ENCODE measurements at regions not wholly inside any gene's neighbourhood (a gene's known extent, or its start where the extent isn't known, plus 50 kb on each side); places are given as distances from the start of the nearest gene placed in this dataset.

GRCh38 chrX:5802391-5802790 is 426.3 kb downstream of the NLGN4X start:
- Histone ChIP-seq H3K4me1 (no peaks in the 10 kb centered on the region), H3K36me3 (no peaks in the 10 kb centered on the region), H3K9me3 (peaks cover 0 to 5% (median 0%) of the 10 kb centered on the region in 4 donors), H3K27me3 (no peaks in the 10 kb centered on the region), H3K4me3 (no peak overlapping the region), H3K27ac (replicated peaks in 1 of 4) (no peak overlapping the region)
- TF ChIP-seq POLR2AphosphoS5 (IDR thresholded peaks at IDR 0.05) (no peak), POLR2A (IDR thresholded peaks at IDR 0.05; ENCODE audit: low read depth) (no peak), CTCF (IDR thresholded peaks at IDR 0.05) (no peak), EP300 (IDR thresholded peaks at IDR 0.05) (no peak)
- intact Hi-C loops (cut with DNase I): no loop called here
- no peak for DNase-seq (ENCODE audit: extremely low spot score)
- WGBS: 45% methylated on average over 1 of the region's 1 CpG

DNA sequence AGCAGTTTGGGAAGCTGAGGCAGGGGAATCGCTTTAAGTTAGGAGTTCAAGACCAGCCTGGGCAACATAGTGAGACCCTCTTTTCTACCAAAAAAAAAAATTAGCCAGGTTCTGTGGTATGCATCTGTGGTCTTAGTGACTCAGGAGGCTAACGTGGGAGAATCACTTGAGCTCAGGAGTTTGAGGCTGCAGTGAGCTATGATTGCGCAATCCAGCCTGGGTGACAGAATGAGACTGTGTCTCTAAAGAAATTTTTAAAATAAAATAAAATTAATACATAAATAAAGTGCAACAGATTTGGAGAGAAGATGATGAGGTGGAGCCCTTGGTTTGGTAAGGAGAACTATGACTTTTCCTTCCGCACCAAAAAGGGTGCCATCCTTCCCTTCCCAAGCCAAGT is 436.9 kb downstream of the NLGN4X start:
- H3K27me3 ChIP-seq: no peaks in the 10 kb centered on the region

GRCh38 chrX:5788910-5789309 is 439.8 kb downstream of the NLGN4X start:
- intact Hi-C loops (cut with DNase I): no loop called here
- H3K27me3 ChIP-seq: no peaks in the 10 kb centered on the region
- H3K4me3 ChIP-seq: no peak overlapping the region
- no peak overlapping the region for H3K27ac ChIP-seq (replicated peaks in 1 of 4)
- no peaks in the 10 kb centered on the region for H3K4me1 ChIP-seq
- no peak for DNase-seq (ENCODE audit: extremely low spot score)
- no peaks in the 10 kb centered on the region for H3K36me3 ChIP-seq
- 78% methylated on average over 4 of the region's 4 CpGs for WGBS
- no peaks in the 10 kb centered on the region for H3K9me3 ChIP-seq
- TF ChIP-seq POLR2AphosphoS5 (IDR thresholded peaks at IDR 0.05) (no peak), EP300 (IDR thresholded peaks at IDR 0.05) (no peak), POLR2A (IDR thresholded peaks at IDR 0.05; ENCODE audit: low read depth) (no peak), CTCF (IDR thresholded peaks at IDR 0.05) (no peak)

More for the DNA sequence above, 436.9 kb downstream of the NLGN4X start:
- intact Hi-C loops (cut with DNase I): no loop called here
- no peak for DNase-seq (ENCODE audit: extremely low spot score)
- no peak for TF ChIP-seq CTCF (IDR thresholded peaks at IDR 0.05)
- TF ChIP-seq POLR2AphosphoS5 (IDR thresholded peaks at IDR 0.05): no peak
- TF ChIP-seq POLR2A (IDR thresholded peaks at IDR 0.05; ENCODE audit: low read depth): no peak
- TF ChIP-seq EP300 (IDR thresholded peaks at IDR 0.05): no peak
- Histone ChIP-seq H3K36me3 (no peaks in the 10 kb centered on the region), H3K4me3 (no peak overlapping the region), H3K27ac (replicated peaks in 1 of 4) (no peak overlapping the region), H3K4me1 (no peaks in the 10 kb centered on the region), H3K9me3 (no peaks in the 10 kb centered on the region)
- WGBS: 79% methylated on average over 4 of the region's 4 CpGs

DNA sequence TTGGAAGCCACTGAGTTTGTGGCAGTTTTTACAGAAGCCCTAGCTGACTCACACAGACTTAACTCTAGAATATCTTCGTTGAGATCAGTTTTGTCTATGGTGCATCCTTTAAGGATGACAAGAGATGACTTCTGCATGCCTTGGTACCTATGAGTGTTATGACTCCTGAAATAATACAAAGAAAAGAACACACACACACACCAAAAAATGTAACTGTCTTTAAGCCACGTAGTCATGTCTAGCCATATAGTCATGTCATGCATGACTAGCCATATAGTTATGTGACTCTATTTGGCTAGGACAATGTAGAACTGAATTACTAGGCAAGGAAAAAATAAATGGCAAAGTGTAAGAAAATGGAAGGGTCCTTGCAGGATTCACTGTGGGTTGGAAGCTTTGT is 447.8 kb downstream of the NLGN4X start:
- intact Hi-C loops (cut with DNase I): no loop called here
- WGBS: 58% methylated on average over 2 of the region's 2 CpGs
- DNase-seq (ENCODE audit: extremely low spot score): no peak
- Histone ChIP-seq H3K4me3 (no peak overlapping the region), H3K4me1 (no peaks in the 10 kb centered on the region), H3K27ac (replicated peaks in 1 of 4) (no peak overlapping the region), H3K9me3 (peaks cover 0 to 3% (median 0%) of the 10 kb centered on the region in 4 donors), H3K27me3 (no peaks in the 10 kb centered on the region), H3K36me3 (no peaks in the 10 kb centered on the region)
- no peak for TF ChIP-seq EP300 (IDR thresholded peaks at IDR 0.05)
- TF ChIP-seq POLR2A (IDR thresholded peaks at IDR 0.05; ENCODE audit: low read depth): no peak
- TF ChIP-seq CTCF (IDR thresholded peaks at IDR 0.05): no peak
- no peak for TF ChIP-seq POLR2AphosphoS5 (IDR thresholded peaks at IDR 0.05)

DNA sequence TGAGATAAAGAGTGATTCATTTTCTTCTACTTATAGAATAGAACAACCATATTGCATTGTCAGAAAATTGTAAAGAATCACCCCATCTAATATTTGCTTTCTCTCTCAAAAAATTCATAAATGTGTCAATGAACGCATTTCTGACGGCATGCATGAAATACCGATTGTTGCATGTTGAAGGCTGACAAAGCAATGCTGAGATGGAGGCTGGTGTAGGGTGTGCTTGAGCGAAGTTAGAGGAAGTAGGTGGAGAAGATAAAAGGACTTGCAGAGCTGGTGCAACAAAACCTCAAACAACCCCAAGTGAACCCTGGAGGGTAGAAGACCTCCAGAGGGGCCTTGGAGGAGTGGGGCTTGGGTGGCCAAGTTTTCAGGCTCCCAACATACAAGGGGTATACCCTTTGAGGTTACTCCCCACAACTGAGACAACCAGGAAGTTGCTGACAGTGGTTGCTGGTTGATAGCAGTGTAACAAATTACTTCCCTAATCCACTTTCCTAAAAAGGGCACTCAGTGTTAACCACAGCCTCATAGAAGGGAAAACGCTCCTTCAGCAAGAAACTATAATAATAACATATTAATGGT is 452.7 kb downstream of the NLGN4X start:
- intact Hi-C loops (cut with DNase I): no loop called here
- Histone ChIP-seq H3K4me3 (no peak overlapping the region), H3K9me3 (peaks cover 0 to 3% (median 0%) of the 10 kb centered on the region in 4 donors), H3K4me1 (no peaks in the 10 kb centered on the region), H3K27ac (replicated peaks in 1 of 4) (no peak overlapping the region), H3K27me3 (no peaks in the 10 kb centered on the region), H3K36me3 (no peaks in the 10 kb centered on the region)
- no peak for TF ChIP-seq CTCF (IDR thresholded peaks at IDR 0.05)
- TF ChIP-seq EP300 (IDR thresholded peaks at IDR 0.05): no peak
- TF ChIP-seq POLR2A (IDR thresholded peaks at IDR 0.05; ENCODE audit: low read depth): no peak
- no peak for TF ChIP-seq POLR2AphosphoS5 (IDR thresholded peaks at IDR 0.05)
- DNase-seq (ENCODE audit: extremely low spot score): no peak
- 56% methylated on average over 5 of the region's 5 CpGs for WGBS
